Right lobe of liver (tissue), 6 donors: ENCODE measurements at regions not wholly inside any gene's neighbourhood (a gene's known extent, or its start where the extent isn't known, plus 50 kb on each side); places are given as distances from the start of the nearest gene placed in this dataset.

Experiments
- ATAC-seq, 4 donors: fragments of 200-7000 bp; cut with Tn5 transposase; one replicate each; pipeline ENCODE4 v1.9.1; 2020; ENCODE audit warnings: mild to moderate bottlenecking in 4 of 4, moderate library complexity in 4 of 4
- DNase-seq, 3 donors: peaks; one replicate each; pipeline ENCODE4 v3.0.0-alpha.2; 2020
- H3K27ac ChIP-seq, 3 donors: fragments of 200-600 bp; one replicate each; pipeline ENCODE4 v1.8.0; 2022
- H3K27me3 ChIP-seq, 2 donors: fragments of 200-600 bp; one replicate each; pipeline ENCODE4 v1.8.0; 2022
- H3K36me3 ChIP-seq, 4 donors: fragments of 200-600 bp; sonication (generic) in 1 of 4; one replicate each; pipeline versions ENCODE4 v1.5.1 to v1.8.0; 2017 to 2022; ENCODE audit warnings: control low read depth in 1 of 4
- H3K4me1 ChIP-seq, 4 donors: fragments of 200-600 bp; sonication (generic) in 1 of 4; one replicate each; pipeline versions ENCODE4 v1.5.1 to v1.8.0; 2017 to 2022; ENCODE audit warnings: control low read depth in 1 of 4
- H3K4me3 ChIP-seq, 3 donors: fragments of 200-600 bp; one replicate each; pipeline ENCODE4 v1.8.0; 2022
- H3K9me3 ChIP-seq, 4 donors: fragments of 200-600 bp; sonication (generic) in 1 of 4; one replicate each; pipeline versions ENCODE4 v1.5.1 to v1.8.0; 2017 to 2022; ENCODE audit warnings: control low read depth in 1 of 4
- POLR2A ChIP-seq: fragments of 450-650 bp; IDR thresholded peaks from one replicate; pipeline ENCODE4 v1.6.1; 2017; ENCODE audit warnings: antibody characterized with exemption, mild to moderate bottlenecking
- WGBS: methylation state at CpG from one replicate; pipeline ENCODE4 v1.1.6; 2018; ENCODE audit warnings: low coverage, low lambda C conversion rate; ENCODE audit not compliant: insufficient coverage; ENCODE audit errors: missing lambda C conversion rate; 5-methylcytosine and 5-hydroxymethylcytosine counted together
- intact Hi-C, 2 donors: fragments of 100-400 bp; cut with DNase I; formaldehyde crosslinking; loops; one replicate each; pipeline versions ENCODE4 v1.11.2 to v1.14.1; 2022
- TF ChIP-seq, protein P1 (sequence below), 4 donors: fragments of 200-600 bp in 3 of 4; fragments of 450-650 bp in 1 of 4; IDR thresholded peaks; one replicate each; pipeline versions ENCODE4 v1.5.1 to v1.8.0; 2016 to 2022; ENCODE audit warnings: antibody characterized with exemption in 4 of 4, mild to moderate bottlenecking in 2 of 4
- donor health status: DM: no; HTN: yes; CAD: no.
- donor health status: DM: no; HTN: no; CAD: no.
- donor health status: DM: no; HTN: no; CAD: no.
- donor health status: DM: no; HTN: yes; CAD: no.
- donor health status: DM: no; HTN: yes; CAD: no.

DNA sequence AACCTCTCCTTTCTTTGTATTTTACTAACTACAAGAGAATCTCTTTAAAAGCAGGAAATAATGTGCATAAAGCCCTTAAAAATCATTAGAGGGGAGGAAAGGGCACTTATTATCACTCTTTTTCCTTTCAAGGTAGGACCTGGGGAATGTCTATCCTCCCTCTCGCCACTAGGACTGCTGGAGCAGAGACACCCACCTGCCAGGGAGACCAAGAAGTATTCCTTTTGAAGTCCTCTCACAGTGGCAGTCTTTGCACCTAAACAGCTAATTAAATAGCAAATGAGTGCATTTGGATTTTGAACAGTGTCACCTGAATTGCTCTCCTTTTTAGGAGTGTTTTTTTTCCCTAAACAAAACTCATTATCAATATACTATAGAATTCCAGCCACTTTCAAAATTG, 874.1 kb downstream of the ZPLD1 start:
- Histone ChIP-seq H3K27me3 (no peaks in the 10 kb centered on the region), H3K4me1 (no peaks in the 10 kb centered on the region), H3K4me3 (no peak overlapping the region), H3K9me3 (no peaks in the 10 kb centered on the region), H3K27ac (no peak overlapping the region), H3K36me3 (no peaks in the 10 kb centered on the region)
- intact Hi-C loops: no loop called here
- 27% methylated on average over 1 of the region's 1 CpG for WGBS
- DNase-seq: no peak
- ATAC-seq: no peak
- TF ChIP-seq, protein P1, sequence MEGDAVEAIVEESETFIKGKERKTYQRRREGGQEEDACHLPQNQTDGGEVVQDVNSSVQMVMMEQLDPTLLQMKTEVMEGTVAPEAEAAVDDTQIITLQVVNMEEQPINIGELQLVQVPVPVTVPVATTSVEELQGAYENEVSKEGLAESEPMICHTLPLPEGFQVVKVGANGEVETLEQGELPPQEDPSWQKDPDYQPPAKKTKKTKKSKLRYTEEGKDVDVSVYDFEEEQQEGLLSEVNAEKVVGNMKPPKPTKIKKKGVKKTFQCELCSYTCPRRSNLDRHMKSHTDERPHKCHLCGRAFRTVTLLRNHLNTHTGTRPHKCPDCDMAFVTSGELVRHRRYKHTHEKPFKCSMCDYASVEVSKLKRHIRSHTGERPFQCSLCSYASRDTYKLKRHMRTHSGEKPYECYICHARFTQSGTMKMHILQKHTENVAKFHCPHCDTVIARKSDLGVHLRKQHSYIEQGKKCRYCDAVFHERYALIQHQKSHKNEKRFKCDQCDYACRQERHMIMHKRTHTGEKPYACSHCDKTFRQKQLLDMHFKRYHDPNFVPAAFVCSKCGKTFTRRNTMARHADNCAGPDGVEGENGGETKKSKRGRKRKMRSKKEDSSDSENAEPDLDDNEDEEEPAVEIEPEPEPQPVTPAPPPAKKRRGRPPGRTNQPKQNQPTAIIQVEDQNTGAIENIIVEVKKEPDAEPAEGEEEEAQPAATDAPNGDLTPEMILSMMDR (IDR thresholded peaks at IDR 0.05): no peak
- no peak for TF ChIP-seq POLR2A

DNA sequence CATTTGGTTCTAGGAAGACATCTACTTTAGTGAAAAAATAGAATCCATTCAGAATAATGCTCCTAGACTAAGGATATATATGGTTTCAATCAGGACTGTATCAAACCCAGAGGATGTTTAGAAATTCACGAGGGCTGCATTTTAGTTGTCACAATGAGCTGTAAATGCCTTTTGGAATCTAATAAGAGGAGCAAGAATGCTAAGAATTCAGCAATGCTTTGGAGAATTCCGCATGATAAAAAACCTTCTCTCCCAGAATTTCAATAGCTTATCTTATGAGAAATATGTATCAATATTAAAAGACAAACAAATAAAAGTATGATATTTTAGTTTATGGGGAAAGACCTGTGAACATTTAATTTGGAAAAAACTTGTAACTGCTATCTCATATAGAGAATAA, 885.1 kb downstream of the ZPLD1 start:
- Histone ChIP-seq H3K4me1 (no peaks in the 10 kb centered on the region), H3K27ac (no peak overlapping the region), H3K36me3 (no peaks in the 10 kb centered on the region), H3K27me3 (no peaks in the 10 kb centered on the region), H3K4me3 (no peak overlapping the region), H3K9me3 (no peaks in the 10 kb centered on the region)
- intact Hi-C loops: no loop called here
- WGBS: 39% methylated on average over 2 of the region's 2 CpGs
- no peak for DNase-seq
- no peak for ATAC-seq
- TF ChIP-seq, protein P1 (IDR thresholded peaks at IDR 0.05): no peak
- no peak for TF ChIP-seq POLR2A

DNA sequence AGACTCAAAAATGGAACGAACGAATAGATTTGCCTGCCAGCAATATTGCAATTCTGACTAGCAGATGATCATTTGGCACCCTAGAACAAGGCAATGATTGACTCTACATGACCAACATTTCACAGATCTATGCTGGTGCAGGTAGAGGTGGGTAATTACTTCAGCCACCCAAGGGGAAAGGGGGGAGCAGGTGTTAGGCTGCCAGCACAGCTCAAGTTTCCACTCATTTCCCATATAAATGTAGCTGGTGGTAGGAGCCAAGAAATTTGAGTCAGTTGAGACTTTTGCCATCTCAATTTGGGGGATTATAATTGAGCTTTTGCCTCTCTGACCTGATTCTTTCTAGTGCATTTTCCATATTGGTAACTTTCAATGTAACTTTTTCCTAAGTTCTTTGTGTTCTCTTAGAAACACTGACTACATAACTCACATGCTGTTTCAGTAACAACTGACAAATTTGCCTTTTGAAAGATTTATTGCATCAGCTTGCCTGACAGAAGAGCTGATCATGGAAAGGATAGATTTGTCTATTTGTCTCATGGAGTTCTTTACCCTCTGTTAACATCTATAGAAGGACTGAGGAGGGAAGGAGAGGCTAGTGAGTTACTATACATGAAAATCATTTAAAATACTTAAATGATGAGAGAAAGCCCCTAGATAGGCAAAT, 902.5 kb downstream of the ZPLD1 start:
- intact Hi-C loops: no loop called here
- Histone ChIP-seq H3K27ac (no peak overlapping the region), H3K4me3 (no peak overlapping the region), H3K9me3 (no peaks in the 10 kb centered on the region), H3K27me3 (no peaks in the 10 kb centered on the region), H3K4me1 (no peaks in the 10 kb centered on the region), H3K36me3 (no peaks in the 10 kb centered on the region)
- WGBS: 72% methylated on average over 2 of the region's 2 CpGs
- ATAC-seq (no peak), DNase-seq (no peak)
- TF ChIP-seq POLR2A: no peak
- TF ChIP-seq, protein P1 (IDR thresholded peaks at IDR 0.05): no peak

DNA sequence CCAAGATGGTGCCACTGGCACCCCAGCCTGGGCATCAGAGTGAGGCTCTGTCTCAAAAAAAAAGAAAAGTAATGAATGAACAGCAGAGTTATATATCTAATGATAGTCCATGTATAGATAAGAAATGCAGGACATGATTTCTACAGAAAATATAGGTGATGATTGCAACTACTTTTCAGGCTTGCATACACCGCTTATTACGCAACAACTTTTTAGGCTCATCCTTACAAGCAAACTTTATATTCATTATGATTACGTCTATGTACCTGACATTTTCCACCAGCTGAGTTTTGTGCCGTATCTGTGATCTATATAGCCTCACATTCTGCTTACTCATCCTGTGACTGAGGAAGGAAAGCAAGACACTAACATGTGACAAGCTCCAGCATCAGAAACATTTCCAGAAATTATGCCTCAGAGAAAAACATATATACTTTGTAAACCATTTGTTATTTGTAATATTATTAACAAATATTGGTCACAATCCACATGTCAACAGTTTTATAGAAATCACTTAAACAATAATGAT, 906.3 kb downstream of the ZPLD1 start:
- Histone ChIP-seq H3K27me3 (no peaks in the 10 kb centered on the region), H3K4me1 (no peaks in the 10 kb centered on the region), H3K27ac (no peak overlapping the region), H3K9me3 (no peaks in the 10 kb centered on the region), H3K4me3 (no peak overlapping the region), H3K36me3 (no peaks in the 10 kb centered on the region)
- no peak for DNase-seq
- ATAC-seq: no peak
- TF ChIP-seq POLR2A: no peak
- TF ChIP-seq, protein P1 (IDR thresholded peaks at IDR 0.05): no peak
- intact Hi-C loops: no loop called here
- WGBS: 59% methylated on average over 4 of the region's 4 CpGs
